ENCODE measurements at regions not wholly inside any gene's neighbourhood (a gene's known extent, or its start where the extent isn't known, plus 50 kb on each side); places are given as distances from the start of the nearest gene placed in this dataset.

DNA sequence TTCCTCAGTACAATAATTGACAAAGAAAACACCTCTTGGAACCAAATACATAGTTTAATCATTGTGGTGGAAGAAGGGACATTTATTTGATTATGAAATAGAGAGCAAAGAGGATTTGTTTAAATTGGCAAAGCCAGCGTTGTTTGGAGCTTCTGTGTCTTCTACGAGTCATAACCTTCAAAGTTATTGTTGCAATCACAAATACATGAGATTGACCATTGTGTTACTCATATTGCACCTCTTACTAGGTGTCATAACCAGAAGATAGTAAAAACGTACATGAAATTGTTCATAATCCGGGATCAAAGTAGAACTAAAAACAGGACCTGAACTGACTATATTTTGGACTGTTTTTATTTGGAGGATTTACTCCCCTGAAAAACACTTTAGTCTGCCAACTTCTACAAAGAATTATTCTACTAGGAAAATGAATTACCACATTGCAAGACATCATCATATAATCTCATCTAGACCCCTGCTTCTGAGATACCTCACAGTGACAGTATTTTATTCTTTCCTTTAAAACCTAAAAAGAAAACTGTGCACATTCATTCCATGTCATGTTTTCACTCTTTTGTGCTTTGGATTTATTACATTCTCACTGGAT lies 151.7 kb upstream of the KLF7 start:
- TF ChIP-seq, protein P1, sequence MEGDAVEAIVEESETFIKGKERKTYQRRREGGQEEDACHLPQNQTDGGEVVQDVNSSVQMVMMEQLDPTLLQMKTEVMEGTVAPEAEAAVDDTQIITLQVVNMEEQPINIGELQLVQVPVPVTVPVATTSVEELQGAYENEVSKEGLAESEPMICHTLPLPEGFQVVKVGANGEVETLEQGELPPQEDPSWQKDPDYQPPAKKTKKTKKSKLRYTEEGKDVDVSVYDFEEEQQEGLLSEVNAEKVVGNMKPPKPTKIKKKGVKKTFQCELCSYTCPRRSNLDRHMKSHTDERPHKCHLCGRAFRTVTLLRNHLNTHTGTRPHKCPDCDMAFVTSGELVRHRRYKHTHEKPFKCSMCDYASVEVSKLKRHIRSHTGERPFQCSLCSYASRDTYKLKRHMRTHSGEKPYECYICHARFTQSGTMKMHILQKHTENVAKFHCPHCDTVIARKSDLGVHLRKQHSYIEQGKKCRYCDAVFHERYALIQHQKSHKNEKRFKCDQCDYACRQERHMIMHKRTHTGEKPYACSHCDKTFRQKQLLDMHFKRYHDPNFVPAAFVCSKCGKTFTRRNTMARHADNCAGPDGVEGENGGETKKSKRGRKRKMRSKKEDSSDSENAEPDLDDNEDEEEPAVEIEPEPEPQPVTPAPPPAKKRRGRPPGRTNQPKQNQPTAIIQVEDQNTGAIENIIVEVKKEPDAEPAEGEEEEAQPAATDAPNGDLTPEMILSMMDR (IDR thresholded peaks at IDR 0.05) = no peak
- TF ChIP-seq POLR2A (IDR thresholded peaks at IDR 0.05) = no peak

All from thyroid gland (tissue), 4 donors.